PFSK-1 (cell line): ENCODE measurements at regions not wholly inside any gene's neighbourhood (a gene's known extent, or its start where the extent isn't known, plus 50 kb on each side); places are given as distances from the start of the nearest gene placed in this dataset.

Source experiments
- POLR2AphosphoS5 ChIP-seq: IDR thresholded peaks from 2 replicates; pipeline ENCODE4 v1.6.1; 2012; ENCODE audit warnings: low read depth, mild to moderate bottlenecking, control low read depth, low read length, moderate library complexity
- SIN3A ChIP-seq: IDR thresholded peaks from 2 replicates; pipeline ENCODE4 v1.6.1; 2012; ENCODE audit warnings: mild to moderate bottlenecking, low read length, moderate library complexity, borderline replicate concordance; ENCODE audit not compliant: insufficient read depth
- TAF1 ChIP-seq: IDR thresholded peaks from 2 replicates; pipeline ENCODE4 v1.6.1; 2012; ENCODE audit warnings: low read length, control low read depth, borderline replicate concordance; ENCODE audit not compliant: insufficient read depth

- TF ChIP-seq POLR2AphosphoS5 = no peak
- no peak for TF ChIP-seq SIN3A
- no peak for TF ChIP-seq TAF1
Observed at GRCh38 chr3:197352382-197352781, 54.0 kb upstream of the DLG1 start.
